ENCODE measurements at regions not wholly inside any gene's neighbourhood (a gene's known extent, or its start where the extent isn't known, plus 50 kb on each side); places are given as distances from the start of the nearest gene placed in this dataset.
"Not testable (repeated sequence)": the region's sequence is repeated elsewhere in the genome, so short reads cannot be mapped to it uniquely, and the experiment has no call there.

DNA sequence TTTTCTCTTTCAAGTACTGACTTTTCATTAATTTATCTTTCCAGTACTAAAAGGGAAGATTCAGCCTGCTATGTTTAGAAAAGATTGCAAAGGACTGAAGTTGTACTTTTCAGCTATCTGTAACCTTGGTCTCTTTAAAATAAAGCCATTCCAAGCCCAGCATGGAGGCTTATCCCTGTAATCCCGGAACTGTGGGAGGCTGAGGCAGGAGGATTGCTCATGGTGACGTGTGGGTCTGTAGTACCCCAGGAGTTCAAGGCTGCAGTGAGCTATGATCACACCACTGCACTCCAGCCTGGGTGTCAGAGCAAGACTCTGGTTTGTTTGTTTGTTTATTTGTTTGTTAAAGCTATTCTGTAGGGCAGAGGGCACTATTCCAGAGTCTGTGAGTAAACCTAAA lies 50.6 kb upstream of the TMEM170B start:
- DNase-seq (ENCODE audit: low read depth) = no peak

DNA sequence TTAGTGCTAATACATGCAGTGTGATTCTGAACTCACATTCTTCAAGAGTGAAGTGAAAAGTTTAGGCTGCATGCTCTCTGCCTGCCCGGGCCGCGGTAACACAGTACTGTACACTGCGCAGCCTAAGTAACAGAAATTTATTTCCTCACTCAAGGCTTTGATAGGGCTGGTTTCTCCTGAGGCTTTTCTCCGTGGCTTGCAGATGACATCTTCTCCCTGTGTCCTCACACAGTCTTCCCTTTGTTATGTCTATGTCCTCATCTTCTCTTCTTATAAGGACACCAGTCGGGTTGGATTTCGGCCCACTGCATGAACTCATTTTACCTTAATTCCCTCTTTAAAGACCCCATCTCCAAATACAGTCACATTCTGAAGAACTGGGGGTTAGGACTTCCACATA lies 51.1 kb upstream of the TMEM170B start:
- DNase-seq (ENCODE audit: low read depth) = no peak

DNA sequence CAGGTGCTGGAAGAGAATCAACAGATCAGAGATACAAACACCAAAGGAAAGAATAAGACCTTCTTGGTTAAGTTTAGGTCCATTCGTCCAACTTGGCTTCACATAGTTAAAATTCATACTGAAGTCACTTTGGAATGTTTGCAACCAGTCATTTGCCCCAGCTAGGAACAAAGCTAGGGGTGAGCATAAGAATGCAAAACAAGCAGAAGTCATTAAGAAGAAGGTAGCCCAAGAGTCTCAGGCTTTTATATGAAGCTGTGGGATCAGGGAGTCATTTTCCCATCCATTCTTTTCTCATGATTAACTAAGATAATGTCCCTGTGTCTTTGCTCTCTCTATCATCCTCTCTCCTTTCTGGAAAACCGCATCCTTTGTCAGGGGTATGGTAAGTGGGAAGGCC lies 51.5 kb upstream of the TMEM170B start:
- no peak for DNase-seq (ENCODE audit: low read depth)

DNA sequence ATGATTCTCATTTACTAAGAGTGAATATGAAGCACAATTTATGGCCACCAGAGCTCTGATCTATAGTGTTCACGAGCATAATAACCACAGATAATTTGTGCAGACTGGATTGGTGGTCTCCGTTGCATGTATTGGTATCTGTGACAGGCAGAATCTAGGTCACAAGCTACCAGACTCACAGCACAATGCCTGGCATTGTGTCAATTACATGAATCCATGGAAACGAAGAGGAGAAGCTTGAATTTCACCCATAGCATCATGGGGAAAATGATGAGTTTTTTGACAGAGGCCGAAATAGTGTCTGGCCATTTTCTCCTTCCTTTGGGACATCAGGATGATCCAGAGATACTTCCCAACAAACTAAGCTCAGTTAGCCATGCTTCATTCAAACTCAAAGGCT lies 52.3 kb upstream of the TMEM170B start:
- DNase-seq (ENCODE audit: low read depth) = no peak

DNA sequence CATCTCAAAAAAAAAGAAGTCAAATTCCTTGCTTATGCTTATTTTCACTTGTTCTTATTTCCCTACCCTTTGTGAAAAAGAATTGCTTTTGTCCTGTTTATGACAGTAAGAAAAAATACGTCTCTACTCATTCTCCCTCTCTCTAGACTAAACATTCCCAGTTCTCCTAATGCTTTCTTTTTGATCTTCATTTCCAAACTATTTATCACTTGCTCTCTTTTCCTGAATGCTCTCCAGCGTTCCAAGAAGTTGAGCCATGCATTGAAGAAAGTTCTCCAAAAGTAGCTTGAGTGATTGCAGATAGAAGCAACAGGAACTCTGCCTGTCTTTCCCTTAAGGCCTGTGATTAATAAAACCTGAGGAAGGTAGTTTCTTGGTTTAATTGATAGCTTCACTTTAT lies 53.1 kb upstream of the TMEM170B start:
- no peak for DNase-seq (ENCODE audit: low read depth)

DNA sequence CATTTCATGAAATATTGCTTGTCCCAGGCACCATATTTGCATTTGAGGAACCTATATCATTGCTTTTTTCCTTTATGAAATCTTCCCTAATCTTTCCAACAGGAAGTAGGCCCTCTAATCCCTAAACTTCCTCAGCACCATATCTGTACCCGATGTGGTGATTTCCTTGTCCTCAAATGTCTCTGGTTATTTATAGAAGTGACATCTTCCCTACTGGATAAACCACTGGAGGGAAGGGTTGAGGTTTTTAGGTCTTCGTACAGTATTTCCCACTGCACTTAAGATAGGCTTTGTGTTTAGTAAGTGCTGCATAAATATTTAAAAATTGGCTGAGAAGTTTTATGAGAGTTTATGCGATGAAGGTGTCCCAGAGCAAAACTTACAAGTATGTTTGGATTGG lies 54.9 kb upstream of the TMEM170B start:
- DNase-seq (ENCODE audit: low read depth) = no peak

DNA sequence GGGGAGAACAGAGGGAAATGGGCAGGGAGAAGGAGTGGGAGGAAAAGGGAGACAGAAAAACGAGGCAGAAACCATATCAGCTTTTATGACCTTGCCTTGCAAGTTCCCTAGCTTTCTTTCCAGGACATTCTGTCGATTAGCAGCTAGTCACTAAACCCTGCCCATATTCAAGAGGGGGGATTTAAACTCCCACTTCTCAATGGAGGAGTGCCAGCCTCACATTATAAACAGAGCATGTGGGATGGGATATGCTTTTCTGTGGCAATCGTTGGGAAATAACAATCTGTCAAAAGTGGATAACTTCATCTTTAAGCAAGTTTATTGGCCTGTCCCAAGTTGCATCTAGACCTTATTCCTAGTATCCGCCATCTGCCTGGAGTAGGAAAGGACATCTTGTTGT lies 57.0 kb upstream of the TMEM170B start:
- no peak for DNase-seq (ENCODE audit: low read depth)

DNA sequence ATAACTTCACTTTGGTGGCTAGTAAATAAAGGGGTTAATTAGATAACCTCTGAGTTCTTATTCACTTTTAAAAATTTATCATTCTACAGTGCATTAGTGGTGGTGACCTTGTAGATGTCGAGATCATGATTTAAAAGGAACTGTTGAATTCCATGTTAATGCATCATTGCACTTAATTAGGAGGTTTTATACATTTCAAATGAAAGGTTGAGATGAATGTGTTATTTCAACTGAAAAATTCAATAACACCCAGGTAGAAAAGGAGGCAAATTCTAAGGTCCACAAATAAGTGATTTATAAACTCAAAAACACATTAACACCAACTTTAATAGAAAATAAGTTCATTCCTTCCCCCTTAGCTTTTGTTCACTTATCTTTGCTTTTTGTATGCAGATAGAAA lies 58.3 kb upstream of the TMEM170B start:
- DNase-seq (ENCODE audit: low read depth) = no peak

DNA sequence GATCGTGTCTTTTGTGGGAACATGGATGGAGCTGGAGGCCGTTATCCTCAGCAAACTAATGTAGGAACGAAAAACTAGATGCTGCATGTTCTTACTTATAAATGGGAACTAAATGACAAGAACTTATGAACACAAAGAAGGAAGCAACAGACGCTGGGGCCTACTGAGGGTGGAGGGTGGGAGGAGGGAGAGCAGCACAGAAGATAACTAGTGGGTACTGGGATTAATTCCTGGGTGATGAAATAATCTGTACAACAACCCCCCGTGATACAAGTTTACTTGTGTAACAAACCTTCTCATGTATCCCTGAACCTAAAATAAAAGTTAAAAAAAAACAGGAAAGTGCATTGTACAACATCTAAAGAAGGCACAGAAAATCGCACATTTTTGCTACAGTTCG lies 59.0 kb upstream of the TMEM170B start:
- no peak for DNase-seq (ENCODE audit: low read depth)

DNA sequence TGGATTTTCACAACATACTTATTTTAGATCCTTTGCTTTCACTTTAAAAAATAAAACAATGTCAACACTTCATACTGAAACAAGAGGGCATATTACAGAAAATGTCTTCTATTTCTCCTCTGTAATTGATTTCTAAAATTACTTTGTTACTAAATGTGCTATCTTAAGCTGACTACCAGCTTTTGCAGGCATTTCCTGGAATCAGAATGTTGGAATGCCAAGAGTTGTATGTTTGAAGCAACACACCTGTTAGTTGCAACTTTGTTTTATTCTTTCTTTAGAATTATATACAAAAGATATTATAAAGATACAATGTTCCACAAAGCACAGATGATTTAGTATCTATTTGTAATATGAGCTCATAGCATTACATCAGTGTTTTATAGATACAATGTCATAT lies 62.5 kb upstream of the TMEM170B start:
- no peak for DNase-seq (ENCODE audit: low read depth)

DNA sequence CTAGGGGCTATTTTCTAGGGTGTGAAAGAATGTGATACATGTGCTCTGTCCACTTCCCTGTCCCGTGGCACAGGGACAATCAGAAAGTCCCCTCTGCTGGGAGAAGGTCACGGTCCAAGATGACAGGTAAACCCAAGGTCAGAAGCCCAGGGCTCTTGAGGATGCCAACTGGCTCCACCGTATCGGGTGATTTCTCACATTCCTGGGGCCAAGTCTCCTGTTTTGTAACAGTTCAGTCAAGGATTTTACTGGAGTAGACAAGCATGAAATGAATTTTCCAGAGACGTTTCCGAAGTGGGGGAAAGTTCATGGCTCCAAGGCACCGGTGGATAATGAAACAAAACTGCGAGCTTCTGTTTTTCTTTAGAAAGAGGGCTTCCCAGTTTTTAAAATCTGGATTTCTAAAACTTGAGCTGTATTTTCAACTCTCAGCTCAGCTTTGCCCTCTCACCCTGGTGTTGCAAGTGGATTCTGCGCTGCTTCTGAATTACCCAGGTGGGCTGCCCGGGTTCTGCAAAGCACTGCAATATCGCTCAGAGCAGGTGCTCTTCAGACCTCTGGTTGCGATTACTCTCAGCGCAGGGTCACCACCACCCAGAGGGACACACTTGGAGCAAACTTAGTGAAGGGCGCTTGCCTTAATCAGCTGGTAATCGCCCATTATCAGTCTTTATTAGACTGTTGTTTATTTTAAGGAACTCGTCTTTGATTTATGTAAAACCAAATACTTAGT lies 64.4 kb upstream of the TMEM170B start:
- DNase-seq (ENCODE audit: low read depth) = no peak

DNA sequence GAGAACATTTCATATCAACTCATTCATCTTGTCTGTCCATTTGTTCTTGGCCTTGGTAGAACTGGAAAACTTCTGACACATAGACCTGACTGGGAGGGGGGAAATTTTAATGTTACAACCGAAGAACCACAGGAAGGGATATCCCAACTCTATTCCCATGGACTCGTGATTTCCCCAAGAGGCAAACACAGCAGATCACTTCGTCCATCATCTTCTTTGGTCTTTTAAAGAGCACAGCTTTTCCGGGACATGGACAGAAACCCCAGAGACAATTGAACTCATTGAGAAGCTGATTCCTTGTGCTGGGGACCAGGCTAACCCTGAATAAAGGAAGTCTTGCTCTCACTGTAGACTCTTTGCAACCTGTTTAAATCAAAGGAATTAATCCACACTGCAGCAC lies 66.3 kb upstream of the TMEM170B start:
- DNase-seq (ENCODE audit: low read depth) = no peak

DNA sequence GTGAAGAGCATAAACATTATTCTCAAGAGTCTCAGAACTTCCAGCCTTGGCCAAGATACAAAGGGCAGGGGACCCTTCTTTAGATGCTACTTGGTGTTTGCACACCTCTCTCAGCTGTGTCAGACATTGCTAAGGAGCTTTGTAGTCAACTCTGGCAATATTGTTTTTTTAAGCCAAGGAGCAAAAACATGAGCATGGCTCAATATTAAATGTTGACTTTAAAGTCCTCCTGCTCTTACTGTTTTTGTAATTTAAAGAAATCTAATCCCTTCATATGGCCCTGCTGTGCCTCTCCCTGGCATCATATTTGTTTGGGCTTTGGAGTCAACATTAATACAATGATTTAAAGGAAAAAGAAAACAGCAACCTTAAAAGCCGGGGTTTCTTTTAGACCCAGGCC lies 67.9 kb upstream of the TMEM170B start:
- no peak for DNase-seq (ENCODE audit: low read depth)

DNA sequence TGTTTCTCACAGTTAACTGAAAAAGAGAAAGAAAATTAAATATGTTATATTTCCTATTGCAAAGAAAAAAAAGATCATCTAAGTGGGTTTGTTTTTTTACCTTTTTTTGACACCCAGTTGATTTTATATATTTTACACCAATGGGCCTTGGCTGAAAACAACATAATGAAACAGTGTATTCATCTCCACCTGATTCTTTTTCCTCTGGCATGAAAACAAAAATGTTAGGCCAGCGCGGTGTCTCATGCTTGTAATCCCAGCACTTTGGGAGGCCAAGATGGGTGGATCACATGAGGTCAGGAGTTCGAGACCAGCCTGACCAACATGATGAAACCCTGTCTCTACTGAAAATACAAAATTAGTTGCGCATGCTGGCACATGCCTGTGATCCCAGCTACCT lies 69.3 kb upstream of the TMEM170B start:
- DNase-seq (ENCODE audit: low read depth) = not testable (repeated sequence)

DNA sequence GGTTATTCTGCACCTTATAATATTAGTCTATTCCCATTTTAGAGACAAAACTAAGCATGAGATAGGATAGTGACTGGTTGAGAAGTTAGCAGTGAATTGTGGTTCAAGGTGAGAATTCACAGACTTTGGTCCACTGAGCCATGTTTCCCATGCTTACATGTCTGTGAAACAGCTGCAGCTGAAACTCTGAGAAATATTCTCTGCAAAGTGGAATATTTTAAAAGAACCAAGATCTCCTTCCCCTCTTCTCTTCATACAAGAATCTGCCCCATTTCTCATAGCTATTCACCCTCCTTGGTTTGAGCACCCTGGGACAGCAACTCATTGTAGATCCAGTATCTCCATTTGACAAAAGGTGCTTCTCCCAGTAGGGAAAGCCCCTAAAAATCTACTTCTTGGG lies 70.2 kb upstream of the TMEM170B start:
- DNase-seq (ENCODE audit: low read depth) = no peak

DNA sequence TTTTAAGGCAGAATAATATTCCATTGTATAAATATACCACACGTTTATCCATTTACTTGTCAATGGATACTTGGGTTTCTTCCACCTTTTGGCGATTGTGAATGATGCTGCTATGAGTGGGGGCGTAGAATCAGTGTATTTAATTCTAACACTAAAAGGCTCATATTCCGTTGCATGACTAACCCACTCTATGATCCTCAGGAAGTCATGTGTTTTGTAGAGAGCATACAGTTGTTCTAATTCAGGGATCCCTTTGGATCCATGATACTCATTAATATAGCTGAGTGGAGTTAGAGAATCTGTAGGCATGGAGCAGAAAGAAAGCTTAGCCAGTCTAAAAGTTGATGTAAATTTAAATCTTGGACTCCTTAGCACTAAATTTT lies 74.2 kb upstream of the TMEM170B start:
- no peak for DNase-seq (ENCODE audit: low read depth)

DNA sequence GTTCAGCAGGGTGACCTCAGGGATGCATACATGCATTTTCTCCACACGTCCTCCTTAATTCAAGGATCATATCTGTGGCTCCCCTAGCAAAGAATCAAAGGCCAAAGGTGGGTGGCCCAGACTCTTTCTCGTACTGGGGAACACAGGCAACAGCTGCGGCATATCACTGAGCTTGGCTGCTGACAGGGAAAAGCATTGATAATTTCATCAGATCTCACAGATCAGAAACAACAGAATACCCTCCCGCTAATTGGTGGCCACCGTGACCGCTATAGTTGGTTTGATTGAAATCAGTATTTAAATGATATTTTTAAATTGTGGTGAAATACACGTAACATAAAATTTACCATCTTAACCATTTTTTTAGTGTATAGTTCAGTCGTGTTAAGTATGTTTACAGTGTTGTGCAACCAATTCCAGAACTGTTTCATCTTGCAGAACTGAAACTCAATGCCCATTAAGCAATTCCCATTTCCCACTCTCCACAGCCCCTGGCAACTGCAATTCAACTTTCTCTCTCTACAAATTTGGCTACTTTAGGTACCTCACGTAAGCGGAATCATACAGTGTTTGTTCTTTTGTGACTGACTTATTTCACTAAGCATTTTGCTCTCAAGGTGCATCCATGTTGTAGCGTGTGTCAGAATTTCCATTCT lies 74.7 kb upstream of the TMEM170B start:
- DNase-seq (ENCODE audit: low read depth) = no peak

DNA sequence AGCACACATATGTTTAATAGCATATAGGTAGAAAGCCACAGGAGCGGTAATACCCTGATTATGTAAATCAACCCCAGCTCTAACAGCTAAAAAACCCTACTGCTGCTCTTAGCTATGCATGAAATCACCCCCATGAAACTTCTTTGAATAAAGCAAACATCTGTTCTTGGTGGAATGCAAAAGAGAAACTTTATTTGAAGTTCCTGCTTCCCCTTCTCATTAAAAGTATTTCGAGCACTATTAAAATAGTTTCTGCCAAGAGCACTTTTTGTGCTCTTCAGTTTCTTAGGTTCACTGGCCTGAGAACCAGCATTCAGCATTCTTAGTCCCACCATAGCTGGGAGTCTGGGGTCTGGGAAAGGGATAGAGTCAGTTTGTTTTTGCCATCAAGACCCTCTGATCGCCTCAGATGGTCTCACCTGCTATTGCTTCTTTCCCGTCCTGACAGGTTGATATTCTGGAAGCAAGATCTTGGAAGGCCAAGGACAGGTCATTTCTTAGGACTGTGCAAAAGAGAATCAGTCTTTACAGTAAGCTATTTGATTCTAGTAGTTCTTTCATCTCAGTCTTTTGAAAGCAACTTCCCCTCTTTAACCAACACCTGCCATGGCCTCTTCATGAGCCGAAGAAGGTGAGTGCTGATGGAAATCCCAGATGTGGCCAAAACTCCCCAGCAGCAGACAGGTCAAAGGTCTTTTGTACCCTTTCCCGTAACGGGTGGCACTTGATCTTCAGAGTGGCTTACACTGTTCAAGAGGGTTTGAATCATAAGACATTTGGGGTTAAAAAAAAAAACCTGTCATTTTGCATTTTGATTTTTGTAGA lies 76.5 kb upstream of the TMEM170B start:
- DNase-seq (ENCODE audit: low read depth) = no peak

DNA sequence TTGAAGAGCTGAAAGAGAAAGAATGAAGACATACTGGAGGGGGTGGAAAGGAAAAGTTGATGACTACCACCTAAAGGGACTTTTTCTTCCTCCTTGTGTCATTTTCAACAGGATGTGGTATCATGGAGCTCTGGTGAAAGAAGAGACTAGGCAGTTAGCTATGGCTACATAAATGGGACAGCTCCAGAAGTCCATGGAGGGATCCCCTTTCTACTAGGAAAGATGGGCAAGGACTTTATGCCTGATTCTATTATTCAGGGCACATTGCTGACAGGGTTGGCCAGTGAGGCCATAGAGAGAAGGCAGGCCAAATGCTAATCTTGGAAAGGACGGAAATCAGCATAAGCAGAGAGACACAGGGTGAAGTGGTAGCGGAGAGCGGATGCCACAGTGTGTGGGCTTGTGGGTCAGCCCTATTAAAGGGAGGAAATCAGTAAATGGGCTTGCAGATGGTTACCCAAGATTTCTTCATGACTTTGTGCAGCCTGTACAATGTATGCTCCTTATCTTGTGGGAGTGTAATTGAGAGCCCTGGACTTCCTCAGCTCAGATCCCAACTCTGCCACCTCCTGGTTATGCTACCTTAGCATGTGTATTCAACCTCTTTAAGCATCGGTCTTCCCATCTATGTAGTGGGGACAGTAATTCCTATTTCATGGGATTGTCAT lies 77.4 kb upstream of the TMEM170B start:
- DNase-seq (ENCODE audit: low read depth) = no peak

DNA sequence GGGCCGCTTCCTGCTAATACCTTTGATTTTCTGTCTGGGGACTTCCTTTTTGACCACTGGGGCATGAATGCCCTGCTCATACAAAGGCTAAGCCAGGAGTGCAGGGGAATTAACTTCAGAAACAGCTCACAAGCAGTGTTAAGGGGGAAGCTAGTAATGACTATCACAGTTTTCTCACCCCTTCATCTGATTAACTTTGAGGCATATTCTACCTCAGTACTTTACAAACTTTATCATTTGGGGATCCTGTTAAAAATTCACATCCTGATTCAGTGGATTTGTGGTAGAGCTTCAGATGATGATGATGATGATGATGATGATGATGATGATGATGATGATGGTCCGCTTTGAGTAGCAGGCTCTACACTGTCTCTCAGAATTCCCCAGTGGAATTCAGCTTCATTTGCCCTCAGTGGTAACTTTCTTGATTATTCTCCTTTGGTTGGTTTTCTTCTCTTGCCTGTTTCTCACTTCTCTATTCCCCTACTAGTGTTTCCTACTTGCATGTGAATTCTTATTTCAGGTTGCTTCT lies 78.4 kb upstream of the TMEM170B start:
- DNase-seq (ENCODE audit: low read depth) = no peak

DNA sequence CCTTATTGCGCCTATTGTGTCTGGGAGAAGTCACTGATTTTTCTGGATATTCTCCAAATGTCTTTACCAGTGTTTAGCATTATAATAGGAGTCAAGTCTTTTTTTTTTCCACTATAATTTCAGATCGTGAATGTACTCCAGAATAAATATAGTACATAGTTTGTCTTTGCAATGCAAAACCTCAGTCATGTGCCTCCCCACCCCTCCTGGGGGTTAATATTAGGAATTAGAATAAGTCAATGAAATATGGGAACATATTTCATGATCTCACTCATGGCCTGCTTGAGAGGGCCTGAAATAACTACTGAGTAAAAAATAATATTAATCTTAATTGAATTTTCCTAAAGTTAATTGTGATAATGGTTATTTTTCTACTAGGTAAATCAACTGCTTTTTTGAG lies 79.0 kb upstream of the TMEM170B start:
- DNase-seq (ENCODE audit: low read depth) = no peak

DNA sequence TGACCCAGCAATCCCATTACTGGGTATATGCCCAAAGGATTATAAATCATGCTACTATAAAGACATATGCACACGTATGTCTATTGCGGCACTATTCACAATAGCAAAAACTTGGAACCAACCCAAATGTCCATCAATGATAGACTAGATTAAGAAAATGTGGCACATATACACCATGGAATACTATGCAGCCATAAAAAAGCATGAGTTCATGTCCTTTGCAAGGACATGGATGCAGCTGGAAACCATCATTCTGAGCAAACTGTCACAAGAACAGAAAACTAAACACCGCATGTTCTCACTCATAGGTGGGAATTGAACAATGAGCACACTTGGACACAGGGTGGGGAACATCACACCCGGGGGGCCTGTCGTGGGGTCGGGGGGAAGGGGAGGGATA lies 80.1 kb upstream of the TMEM170B start:
- DNase-seq (ENCODE audit: low read depth) = not testable (repeated sequence)
